Activated T-cell treated with anti-CD3 and anti-CD28 coated beads, Interleukin-2, amount 50 U/mL, for 72 hours (primary cell): ENCODE measurements at regions not wholly inside any gene's neighbourhood (a gene's known extent, or its start where the extent isn't known, plus 50 kb on each side); places are given as distances from the start of the nearest gene placed in this dataset.

Experiments used
- ATAC-seq, 2 donors: fragments of 150-1000 bp; cut with Tn5 transposase; replicated peaks in 1 of 2; 2 replicates each; pipeline ENCODE4 v1.10.0; 2021; ENCODE audit warnings: moderate library complexity in 2 of 2, mild to moderate bottlenecking in 1 of 2
- DNase-seq, 2 donors: peaks; one replicate each; pipeline ENCODE4 v3.0.0; 2021 to 2022; ENCODE audit warnings: mixed read lengths in 1 of 2
- H3K27ac Mint-ChIP-seq: one replicate; pipeline ENCODE4 v1.8.0; 2022; ENCODE audit warnings: mild to moderate bottlenecking, moderate library complexity, mixed read lengths
- H3K27me3 Mint-ChIP-seq: one replicate; pipeline ENCODE4 v1.8.0; 2022; ENCODE audit warnings: low read depth, mixed read lengths
- H3K36me3 Mint-ChIP-seq, 2 donors: one replicate each; pipeline ENCODE4 v1.8.0; 2022; ENCODE audit warnings: mixed read lengths in 2 of 2, mild to moderate bottlenecking in 1 of 2; ENCODE audit not compliant: insufficient read depth in 2 of 2
- H3K4me1 Mint-ChIP-seq: one replicate; pipeline ENCODE4 v1.8.0; 2022; ENCODE audit warnings: low read depth, mixed read lengths
- H3K4me3 Mint-ChIP-seq, 2 donors: one replicate each; pipeline ENCODE4 v1.8.0; 2022; ENCODE audit warnings: mild to moderate bottlenecking in 2 of 2, mixed read lengths in 2 of 2, moderate library complexity in 2 of 2
- H3K9me3 Mint-ChIP-seq, 2 donors: one replicate each; pipeline ENCODE4 v1.8.0; 2022; ENCODE audit warnings: mixed read lengths in 2 of 2

GRCh38 chr6:96687121-96687520 lies 124.2 kb downstream of the FHL5 start:
- H3K4me3 Mint-ChIP-seq: no peak overlapping the region

GRCh38 chr6:96685702-96686101 lies 122.8 kb downstream of the FHL5 start:
- H3K4me1 Mint-ChIP-seq: no peaks in the 10 kb centered on the region
- peaks cover 7% of the 10 kb centered on the region for H3K27me3 Mint-ChIP-seq
- DNase-seq (no peak), ATAC-seq (no peak)
- no peaks in the 10 kb centered on the region for H3K36me3 Mint-ChIP-seq
- H3K27ac Mint-ChIP-seq: no peak overlapping the region
- no peaks in the 10 kb centered on the region for H3K9me3 Mint-ChIP-seq
- no peak overlapping the region for H3K4me3 Mint-ChIP-seq

More at GRCh38 chr6:96687121-96687520, 124.2 kb downstream of the FHL5 start:
- H3K27me3 Mint-ChIP-seq: peaks cover 7% of the 10 kb centered on the region
- no peaks in the 10 kb centered on the region for H3K4me1 Mint-ChIP-seq
- H3K36me3 Mint-ChIP-seq: no peaks in the 10 kb centered on the region
- DNase-seq (no peak), ATAC-seq (no peak)
- H3K9me3 Mint-ChIP-seq: no peaks in the 10 kb centered on the region
- H3K27ac Mint-ChIP-seq: no peak overlapping the region

DNA sequence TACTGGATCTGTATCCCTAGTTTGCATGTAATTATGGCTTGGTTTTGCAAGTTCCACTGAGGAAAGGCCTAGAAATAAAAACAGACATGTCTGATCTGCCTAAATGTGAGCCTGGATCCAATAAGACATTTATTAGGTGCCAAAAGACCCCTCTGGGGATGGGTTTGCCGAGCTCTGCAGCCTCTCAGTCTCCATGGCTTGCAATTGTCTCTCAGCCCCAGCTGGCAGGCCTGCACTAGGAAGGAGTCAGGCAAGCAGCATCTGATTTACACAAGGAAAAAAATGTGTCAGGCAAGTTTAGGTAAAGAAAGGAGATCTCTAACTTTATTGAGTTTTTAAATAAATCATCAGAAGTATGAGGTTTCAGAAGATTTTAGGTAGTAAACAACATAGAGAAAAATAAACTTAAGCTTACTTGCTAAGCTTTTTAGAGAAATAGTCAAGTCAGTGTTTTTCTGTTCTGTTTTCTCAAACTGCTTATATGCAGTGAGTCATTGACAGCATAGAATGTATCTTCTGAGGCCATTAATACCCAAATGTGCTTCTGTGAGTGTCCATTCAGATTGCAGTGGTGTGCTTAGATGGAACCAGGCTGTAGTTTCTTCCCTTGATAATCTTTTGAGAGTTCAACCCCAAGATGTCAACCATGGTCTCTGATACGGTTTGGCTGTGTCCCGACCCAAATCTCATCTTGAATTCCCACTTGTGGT lies 121.0 kb downstream of the FHL5 start:
- ATAC-seq: no peak
- H3K9me3 Mint-ChIP-seq: no peaks in the 10 kb centered on the region

DNA sequence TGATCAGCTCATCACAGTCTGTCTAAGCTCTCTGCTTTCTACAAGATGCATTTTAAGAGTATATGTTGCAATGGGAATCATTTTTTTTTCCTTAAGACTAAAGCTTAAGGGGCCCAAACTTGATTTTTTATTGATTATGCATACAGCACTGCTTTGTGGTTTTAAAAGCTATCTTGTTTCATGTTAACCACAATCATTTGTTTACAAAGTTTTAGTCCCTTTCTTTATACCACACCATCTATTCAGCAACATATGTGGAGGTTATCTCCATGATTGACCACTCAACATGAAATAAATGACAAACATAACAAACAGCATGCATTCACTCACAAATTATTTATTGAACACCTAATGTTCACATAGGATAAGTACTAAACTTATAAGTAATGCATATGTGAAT lies 119.1 kb downstream of the FHL5 start:
- H3K4me1 Mint-ChIP-seq: no peaks in the 10 kb centered on the region
- H3K36me3 Mint-ChIP-seq: no peaks in the 10 kb centered on the region
- H3K27me3 Mint-ChIP-seq: peaks cover 11% of the 10 kb centered on the region
- ATAC-seq (no peak), DNase-seq (no peak)
- no peaks in the 10 kb centered on the region for H3K9me3 Mint-ChIP-seq
- H3K4me3 Mint-ChIP-seq: no peak overlapping the region
- no peak overlapping the region for H3K27ac Mint-ChIP-seq

More for the DNA sequence above, 121.0 kb downstream of the FHL5 start:
- H3K4me3 Mint-ChIP-seq: no peak overlapping the region
- no peak for DNase-seq
- H3K36me3 Mint-ChIP-seq: no peaks in the 10 kb centered on the region
- H3K27ac Mint-ChIP-seq: no peak overlapping the region
- peaks cover 13% of the 10 kb centered on the region for H3K27me3 Mint-ChIP-seq
- H3K4me1 Mint-ChIP-seq: no peaks in the 10 kb centered on the region

- Mint-ChIP-seq H3K4me1 (no peaks in the 10 kb centered on the region), H3K4me3 (no peak overlapping the region), H3K9me3 (no peaks in the 10 kb centered on the region), H3K27ac (no peak overlapping the region), H3K27me3 (peaks cover 16% of the 10 kb centered on the region), H3K36me3 (no peaks in the 10 kb centered on the region)
- ATAC-seq (no peak), DNase-seq (no peak)
These were observed 112.7 kb downstream of the FHL5 start for GRCh38 chr6:96675597-96675996.
